ENCODE measurements at regions not wholly inside any gene's neighbourhood (a gene's known extent, or its start where the extent isn't known, plus 50 kb on each side); places are given as distances from the start of the nearest gene placed in this dataset.

GRCh38 chr12:38253778-38254177, 62.8 kb upstream of the ALG10B start:
- POLR2A ChIA-PET = no interaction called here
- TF ChIP-seq JUN (IDR thresholded peaks at IDR 0.05; ENCODE audit: borderline replicate concordance, insufficient read depth, insufficient read length, low read depth) = no peak
- no peak for TF ChIP-seq CTCF (IDR thresholded peaks at IDR 0.05; ENCODE audit: extremely low read depth in 1 of 2, insufficient read depth in 1 of 2, low read depth in 1 of 2, low read length in 2 of 2)
- TF ChIP-seq POLR2AphosphoS5 (IDR thresholded peaks at IDR 0.05; ENCODE audit: insufficient read depth, low read depth, low read length) = no peak
- no peak for TF ChIP-seq EZH2 (IDR thresholded peaks at IDR 0.05; ENCODE audit: borderline replicate concordance, low read depth, low read length, severe bottlenecking)
- intact Hi-C loops (cut with micrococcal nuclease) = no loop called here

GRCh38 chr12:38258411-38258810, 58.2 kb upstream of the ALG10B start:
- TF ChIP-seq MYC (IDR thresholded peaks at IDR 0.05; ENCODE audit: low read depth, low read length) (no peak), CTCF (IDR thresholded peaks at IDR 0.05; ENCODE audit: extremely low read depth in 1 of 2, insufficient read depth in 1 of 2, low read depth in 1 of 2, low read length in 2 of 2) (no peak), FOS (IDR thresholded peaks at IDR 0.05; ENCODE audit: borderline replicate concordance, insufficient read depth, low read length) (no peak), EZH2 (IDR thresholded peaks at IDR 0.05; ENCODE audit: borderline replicate concordance, low read depth, low read length, severe bottlenecking) (no peak), POLR2A (IDR thresholded peaks at IDR 0.05; ENCODE audit: low read depth, low read length) (no peak), JUN (IDR thresholded peaks at IDR 0.05; ENCODE audit: borderline replicate concordance, insufficient read depth, insufficient read length, low read depth) (no peak), GATA2 (IDR thresholded peaks at IDR 0.05; ENCODE audit: insufficient read depth, insufficient read length, low read depth, low read length) (no peak), POLR2AphosphoS5 (IDR thresholded peaks at IDR 0.05; ENCODE audit: insufficient read depth, low read depth, low read length) (no peak), MAX (IDR thresholded peaks at IDR 0.05; ENCODE audit: insufficient read depth, insufficient read length) (no peak)
- FAIRE-seq = no peak
- Histone ChIP-seq H3K9me3 (replicated peaks; ENCODE audit: control insufficient read depth, insufficient read depth, low read length) (peaks cover 4% of the 10 kb centered on the region), H3K4me1 (ENCODE audit: control insufficient read depth, extremely low read depth, insufficient read depth, low read length) (no peaks in the 10 kb centered on the region), H3K9me1 (replicated peaks; ENCODE audit: control insufficient read depth, extremely low read depth, insufficient read depth, low read length) (no peaks in the 10 kb centered on the region), H3K27me3 (ENCODE audit: control insufficient read depth in 2 of 2, insufficient read depth in 2 of 2, low read length in 2 of 2) (no peaks in the 10 kb centered on the region), H3K4me2 (ENCODE audit: insufficient read depth, low read length) (no peak overlapping the region), H3K4me3 (replicated peaks in 1 of 3; ENCODE audit: insufficient read depth in 1 of 3, low read depth in 1 of 3, low read length in 3 of 3) (no peak overlapping the region), H3K27ac (ENCODE audit: insufficient read depth, low read depth, low read length) (no peak overlapping the region), H3K9ac (replicated peaks; ENCODE audit: extremely low read depth, insufficient read depth, low read length) (no peak overlapping the region), H3K36me3 (ENCODE audit: control insufficient read depth in 2 of 2, extremely low read depth in 1 of 2, insufficient read depth in 2 of 2, low read length in 2 of 2) (no peaks in the 10 kb centered on the region), H4K20me1 (replicated peaks; ENCODE audit: control insufficient read depth, extremely low read depth, insufficient read depth, low read length) (no peaks in the 10 kb centered on the region), H3K79me2 (ENCODE audit: control insufficient read depth, insufficient read depth, low read length) (no peaks in the 10 kb centered on the region), H2AFZ (ENCODE audit: low read depth, low read length) (no peak overlapping the region)
- BruUV-seq (replicated peaks) = no TSS peak
- intact Hi-C loops (cut with micrococcal nuclease) (no loop called here), dilution Hi-C loops (cut with MboI; ENCODE audit: extremely low pct_ligation_motif_present, low sequenced_read_pairs) (no loop called here)
- DNase-seq (ENCODE audit: low read depth, low spot score) = no peak
- CTCF ChIA-PET = no interaction called here
- POLR2A ChIA-PET = no interaction called here

More at GRCh38 chr12:38253778-38254177, 62.8 kb upstream of the ALG10B start:
- H3K9ac ChIP-seq (replicated peaks; ENCODE audit: extremely low read depth, insufficient read depth, low read length) = no peak overlapping the region
- DNase-seq (ENCODE audit: low read depth, low spot score) (no peak), FAIRE-seq (no peak)
- no peaks in the 10 kb centered on the region for H4K20me1 ChIP-seq (replicated peaks; ENCODE audit: control insufficient read depth, extremely low read depth, insufficient read depth, low read length)
- dilution Hi-C loops (cut with MboI; ENCODE audit: extremely low pct_ligation_motif_present, low sequenced_read_pairs) = no loop called here
- H3K27ac ChIP-seq (ENCODE audit: insufficient read depth, low read depth, low read length) = no peak overlapping the region
- no peak overlapping the region for H3K4me3 ChIP-seq (replicated peaks in 1 of 3; ENCODE audit: insufficient read depth in 1 of 3, low read depth in 1 of 3, low read length in 3 of 3)
- no peaks in the 10 kb centered on the region for H3K9me3 ChIP-seq (replicated peaks; ENCODE audit: control insufficient read depth, insufficient read depth, low read length)
- no peaks in the 10 kb centered on the region for H3K27me3 ChIP-seq (ENCODE audit: control insufficient read depth in 2 of 2, insufficient read depth in 2 of 2, low read length in 2 of 2)
- H2AFZ ChIP-seq (ENCODE audit: low read depth, low read length) = no peak overlapping the region
- no peak overlapping the region for H3K4me2 ChIP-seq (ENCODE audit: insufficient read depth, low read length)
- H3K4me1 ChIP-seq (ENCODE audit: control insufficient read depth, extremely low read depth, insufficient read depth, low read length) = no peaks in the 10 kb centered on the region
- H3K79me2 ChIP-seq (ENCODE audit: control insufficient read depth, insufficient read depth, low read length) = no peaks in the 10 kb centered on the region
- no peaks in the 10 kb centered on the region for H3K36me3 ChIP-seq (ENCODE audit: control insufficient read depth in 2 of 2, extremely low read depth in 1 of 2, insufficient read depth in 2 of 2, low read length in 2 of 2)
- CTCF ChIA-PET = no interaction called here
- H3K9me1 ChIP-seq (replicated peaks; ENCODE audit: control insufficient read depth, extremely low read depth, insufficient read depth, low read length) = no peaks in the 10 kb centered on the region
- BruUV-seq (replicated peaks) = no TSS peak
